Smooth muscle cell (in vitro differentiated cells): ENCODE measurements at regions not wholly inside any gene's neighbourhood (a gene's known extent, or its start where the extent isn't known, plus 50 kb on each side); places are given as distances from the start of the nearest gene placed in this dataset.

Source experiments
- DNase-seq: peaks from one replicate; lab custom pipeline; 2025; ENCODE audit not compliant: unreplicated experiment; lab: John Stamatoyannopoulos, UW
- H2AFZ ChIP-seq: fragments of 200-600 bp; sonication (generic); 2 replicates; pipeline ENCODE4 v1.6.0; 2016; ENCODE audit warnings: antibody characterized with exemption, low read depth, mild to moderate bottlenecking
- H3F3A ChIP-seq: fragments of 200-600 bp; sonication (generic); 2 replicates; pipeline ENCODE4 v1.6.0; 2017; ENCODE audit warnings: antibody characterized with exemption, low read depth
- H3K27ac ChIP-seq: fragments of 200-600 bp; sonication (generic); 2 replicates; pipeline ENCODE4 v1.5.1; 2016; ENCODE audit warnings: low read depth, mild to moderate bottlenecking
- H3K27me3 ChIP-seq: fragments of 200-600 bp; sonication (generic); 2 replicates; pipeline ENCODE4 v1.6.1; 2016; ENCODE audit warnings: low read depth, mild to moderate bottlenecking
- H3K36me3 ChIP-seq: fragments of 200-600 bp; sonication (generic); 2 replicates; pipeline ENCODE4 v1.5.1; 2016; ENCODE audit warnings: low read depth
- H3K4me1 ChIP-seq: fragments of 200-600 bp; sonication (generic); 2 replicates; pipeline ENCODE4 v1.5.1; 2016; ENCODE audit warnings: low read depth
- H3K4me2 ChIP-seq: fragments of 200-600 bp; sonication (generic); 2 replicates; pipeline ENCODE4 v1.6.0; 2016; ENCODE audit warnings: mild to moderate bottlenecking
- H3K4me3 ChIP-seq: fragments of 200-600 bp; sonication (generic); 2 replicates; pipeline ENCODE4 v1.5.1; 2016; ENCODE audit warnings: mild to moderate bottlenecking
- H3K79me2 ChIP-seq: fragments of 200-600 bp; sonication (generic); 2 replicates; pipeline ENCODE4 v1.6.0; 2016; ENCODE audit warnings: low read depth, mild to moderate bottlenecking
- H3K9ac ChIP-seq: fragments of 200-600 bp; sonication (generic); 2 replicates; pipeline ENCODE4 v1.6.0; 2016; ENCODE audit warnings: low read depth
- H3K9me3 ChIP-seq: fragments of 200-600 bp; sonication (generic); replicated peaks from 2 replicates; pipeline ENCODE4 v1.5.1; 2016; ENCODE audit warnings: low read depth
- H4K20me1 ChIP-seq: fragments of 200-600 bp; sonication (generic); 2 replicates; pipeline ENCODE4 v1.6.0; 2016; ENCODE audit warnings: low read depth
- WGBS: methylation state at CpG from one replicate; pipeline ENCODE4 v1.1.7; 2016; ENCODE audit warnings: low lambda C conversion rate; 5-methylcytosine and 5-hydroxymethylcytosine counted together
- TF ChIP-seq, protein P1 (sequence below): fragments of 200-600 bp; sonication (generic); IDR thresholded peaks from 2 replicates; pipeline ENCODE4 v1.5.1; 2017; ENCODE audit warnings: borderline replicate concordance, mild to moderate bottlenecking, antibody characterized with exemption; ENCODE audit not compliant: insufficient read depth, poor library complexity, severe bottlenecking

- TF ChIP-seq, protein P1, sequence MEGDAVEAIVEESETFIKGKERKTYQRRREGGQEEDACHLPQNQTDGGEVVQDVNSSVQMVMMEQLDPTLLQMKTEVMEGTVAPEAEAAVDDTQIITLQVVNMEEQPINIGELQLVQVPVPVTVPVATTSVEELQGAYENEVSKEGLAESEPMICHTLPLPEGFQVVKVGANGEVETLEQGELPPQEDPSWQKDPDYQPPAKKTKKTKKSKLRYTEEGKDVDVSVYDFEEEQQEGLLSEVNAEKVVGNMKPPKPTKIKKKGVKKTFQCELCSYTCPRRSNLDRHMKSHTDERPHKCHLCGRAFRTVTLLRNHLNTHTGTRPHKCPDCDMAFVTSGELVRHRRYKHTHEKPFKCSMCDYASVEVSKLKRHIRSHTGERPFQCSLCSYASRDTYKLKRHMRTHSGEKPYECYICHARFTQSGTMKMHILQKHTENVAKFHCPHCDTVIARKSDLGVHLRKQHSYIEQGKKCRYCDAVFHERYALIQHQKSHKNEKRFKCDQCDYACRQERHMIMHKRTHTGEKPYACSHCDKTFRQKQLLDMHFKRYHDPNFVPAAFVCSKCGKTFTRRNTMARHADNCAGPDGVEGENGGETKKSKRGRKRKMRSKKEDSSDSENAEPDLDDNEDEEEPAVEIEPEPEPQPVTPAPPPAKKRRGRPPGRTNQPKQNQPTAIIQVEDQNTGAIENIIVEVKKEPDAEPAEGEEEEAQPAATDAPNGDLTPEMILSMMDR, result no peak
- no peaks in the 10 kb centered on the region for H3K9me3 ChIP-seq
- no peaks in the 10 kb centered on the region for H4K20me1 ChIP-seq
- H3K4me3 ChIP-seq, result no peak overlapping the region
- WGBS, result 96% methylated on average over 3 of the region's 3 CpGs
- no peaks in the 10 kb centered on the region for H3K36me3 ChIP-seq
- DNase-seq, result no peak
- H3K4me1 ChIP-seq, result no peaks in the 10 kb centered on the region
- H3F3A ChIP-seq, result no peaks in the 10 kb centered on the region
- H3K27me3 ChIP-seq, result no peaks in the 10 kb centered on the region
- H3K4me2 ChIP-seq, result no peak overlapping the region
- no peak overlapping the region for H2AFZ ChIP-seq
- H3K79me2 ChIP-seq, result no peaks in the 10 kb centered on the region
- no peak overlapping the region for H3K27ac ChIP-seq
- H3K9ac ChIP-seq, result no peak overlapping the region
Observed at GRCh38 chr11:15602047-15602446, 487.3 kb downstream of the INSC start.

DNA sequence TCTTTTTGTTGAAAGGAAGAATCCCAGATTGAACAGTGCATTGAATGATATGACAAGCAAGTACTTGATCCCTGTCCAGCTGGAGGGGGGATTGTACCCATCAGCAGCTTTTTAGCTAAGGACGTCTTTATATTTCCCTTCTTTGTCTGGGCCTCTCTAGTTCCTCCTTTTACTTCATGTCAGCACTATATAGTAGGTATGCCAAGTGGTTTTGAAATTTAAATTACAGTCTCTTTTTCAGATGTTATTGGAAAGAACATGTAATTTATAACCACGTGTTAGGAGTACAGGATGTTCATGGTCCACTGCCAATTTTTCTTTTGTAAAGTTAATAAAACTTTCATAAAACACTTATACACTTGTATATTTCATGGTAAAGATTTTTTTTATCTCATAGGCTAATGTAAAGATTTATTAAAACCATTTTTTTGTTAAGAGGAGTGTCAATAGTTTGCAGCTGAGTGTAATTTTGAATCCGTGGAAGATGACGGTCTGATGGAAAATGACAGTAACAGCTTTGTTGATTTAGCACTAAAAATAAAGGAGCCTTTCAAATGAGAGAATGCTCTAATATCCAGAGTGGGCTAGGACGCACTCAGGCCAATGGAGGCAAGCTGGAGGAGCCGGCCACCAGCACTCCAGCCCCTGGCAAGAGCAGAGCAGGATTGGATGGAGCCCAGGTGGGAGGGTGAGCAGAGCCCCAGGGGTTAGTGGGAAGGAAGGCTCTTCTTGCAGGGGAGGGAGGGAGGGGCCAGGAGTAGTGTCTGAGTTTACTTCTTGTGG, 488.3 kb downstream of the INSC start:
- Histone ChIP-seq H3K27ac (no peak overlapping the region), H3K9me3 (no peaks in the 10 kb centered on the region), H3F3A (no peaks in the 10 kb centered on the region), H3K79me2 (no peaks in the 10 kb centered on the region), H3K27me3 (no peaks in the 10 kb centered on the region), H3K4me2 (no peak overlapping the region), H3K4me1 (no peaks in the 10 kb centered on the region), H4K20me1 (no peaks in the 10 kb centered on the region), H3K36me3 (no peaks in the 10 kb centered on the region), H3K4me3 (no peak overlapping the region), H2AFZ (no peak overlapping the region), H3K9ac (no peak overlapping the region)
- 83% methylated on average over 6 of the region's 6 CpGs for WGBS
- DNase-seq, result no peak
- TF ChIP-seq, protein P1, result no peak

- Histone ChIP-seq H3K4me2 (no peak overlapping the region), H3K9ac (no peak overlapping the region), H3K9me3 (no peaks in the 10 kb centered on the region), H3K36me3 (no peaks in the 10 kb centered on the region), H3K27ac (no peak overlapping the region), H4K20me1 (no peaks in the 10 kb centered on the region), H3F3A (no peaks in the 10 kb centered on the region), H3K4me1 (no peaks in the 10 kb centered on the region), H2AFZ (no peak overlapping the region), H3K27me3 (no peaks in the 10 kb centered on the region), H3K79me2 (no peaks in the 10 kb centered on the region), H3K4me3 (no peak overlapping the region)
- TF ChIP-seq, protein P1, result no peak
- no peak for DNase-seq
- WGBS, result 90% methylated on average over 2 of the region's 2 CpGs
Observed at GRCh38 chr11:15605094-15605493, 490.4 kb downstream of the INSC start.
